H54 (cell line): ENCODE measurements at regions not wholly inside any gene's neighbourhood (a gene's known extent, or its start where the extent isn't known, plus 50 kb on each side); places are given as distances from the start of the nearest gene placed in this dataset.

ENCODE experiments used
- DNase-seq: peaks from one replicate; pipeline ENCODE4 v3.0.0; 2011; ENCODE audit warnings: low spot score, mixed read lengths; ENCODE audit not compliant: insufficient read length
- FAIRE-seq: peaks from 3 replicates; lab custom pipeline; 2011; peaks lifted over from hg19 to GRCh38; lab: Jason Lieb, UNC
- POLR2A ChIP-seq: IDR thresholded peaks from 2 replicates; pipeline ENCODE4 v1.6.1; 2011; ENCODE audit warnings: low read depth, mild to moderate bottlenecking, low read length

GRCh38 chr4:156227321-156227720 is 273.7 kb upstream of the CTSO start:
- no peak for FAIRE-seq
- no peak for DNase-seq
- TF ChIP-seq POLR2A = no peak

- DNase-seq (no peak), FAIRE-seq (no peak)
- no peak for TF ChIP-seq POLR2A
Measured at GRCh38 chr4:156223985-156224384, 270.3 kb upstream of the CTSO start.

GRCh38 chr4:156217236-156217635 is 263.6 kb upstream of the CTSO start:
- FAIRE-seq (no peak), DNase-seq (no peak)
- no peak for TF ChIP-seq POLR2A

- DNase-seq = no peak
- no peak for TF ChIP-seq POLR2A
- no peak for FAIRE-seq
Measured at GRCh38 chr4:156201050-156201449, 247.4 kb upstream of the CTSO start.

GRCh38 chr4:156198511-156198910 is 244.8 kb upstream of the CTSO start:
- DNase-seq (no peak), FAIRE-seq (no peak)
- no peak for TF ChIP-seq POLR2A

- FAIRE-seq (no peak), DNase-seq (no peak)
- TF ChIP-seq POLR2A = no peak
Measured at GRCh38 chr4:156197216-156197615, 243.6 kb upstream of the CTSO start.

- no peak for TF ChIP-seq POLR2A
- FAIRE-seq (no peak), DNase-seq (no peak)
Measured at GRCh38 chr4:156196722-156197121, 243.1 kb upstream of the CTSO start.

- TF ChIP-seq POLR2A = no peak
- FAIRE-seq (no peak), DNase-seq (no peak)
Measured at GRCh38 chr4:156195914-156196313, 242.2 kb upstream of the CTSO start.

- FAIRE-seq (no peak), DNase-seq (no peak)
- TF ChIP-seq POLR2A = no peak
Measured at GRCh38 chr4:156194896-156195295, 241.2 kb upstream of the CTSO start.

- no peak for DNase-seq
Measured at GRCh38 chr4:156193800-156194199, 240.1 kb upstream of the CTSO start.

GRCh38 chr4:156193106-156193505 is 239.4 kb upstream of the CTSO start:
- FAIRE-seq = no peak
- no peak for TF ChIP-seq POLR2A
- no peak for DNase-seq

More at GRCh38 chr4:156193800-156194199, 240.1 kb upstream of the CTSO start:
- no peak for FAIRE-seq
- no peak for TF ChIP-seq POLR2A

GRCh38 chr4:156192033-156192432 is 238.4 kb upstream of the CTSO start:
- DNase-seq (no peak), FAIRE-seq (no peak)
- no peak for TF ChIP-seq POLR2A

- DNase-seq = no peak
- TF ChIP-seq POLR2A = no peak
- no peak for FAIRE-seq
Measured at GRCh38 chr4:156191044-156191781, 237.5 kb upstream of the CTSO start.

GRCh38 chr4:156190615-156191014 is 236.9 kb upstream of the CTSO start:
- DNase-seq = no peak
- TF ChIP-seq POLR2A = no peak
- FAIRE-seq = no peak

- DNase-seq (no peak), FAIRE-seq (no peak)
- TF ChIP-seq POLR2A = no peak
Measured at GRCh38 chr4:156188596-156188995, 234.9 kb upstream of the CTSO start.
